Activated CD8-positive, alpha-beta memory T cell treated with anti-CD3 and anti-CD28 coated beads for 36 hours (primary cell): ENCODE measurements at regions not wholly inside any gene's neighbourhood (a gene's known extent, or its start where the extent isn't known, plus 50 kb on each side); places are given as distances from the start of the nearest gene placed in this dataset.
"Not testable (repeated sequence)": the region's sequence is repeated elsewhere in the genome, so short reads cannot be mapped to it uniquely, and the experiment has no call there.

ENCODE experiments used
- CTCF ChIA-PET: fragments of 350-600 bp; sonication (Branson Sonifier 250); formaldehyde crosslinking; loops from one replicate; lab custom pipeline; 2021; ENCODE audit warnings: antibody characterized with exemption; lab: Charles Lee
- POLR2A ChIA-PET: fragments of 350-600 bp; sonication (Branson Sonifier 250); formaldehyde crosslinking; loops from one replicate; lab custom pipeline; 2021; ENCODE audit warnings: antibody characterized with exemption; lab: Charles Lee

- CTCF ChIA-PET, POLR2A ChIA-PET: not testable (repeated sequence)
These were observed 827.6 kb downstream of the PLOD2 start for GRCh38 chr3:145333427-145333826.

GRCh38 chr3:145333931-145334330 lies 827.1 kb downstream of the PLOD2 start:
- CTCF ChIA-PET = no interaction called here
- POLR2A ChIA-PET = no interaction called here

GRCh38 chr3:145355206-145355605 lies 805.8 kb downstream of the PLOD2 start:
- POLR2A ChIA-PET = no interaction called here
- CTCF ChIA-PET = no interaction called here

- POLR2A ChIA-PET = no interaction called here
- CTCF ChIA-PET = no interaction called here
These were observed 803.5 kb downstream of the PLOD2 start for GRCh38 chr3:145357453-145357852.

GRCh38 chr3:145359040-145359439 lies 801.9 kb downstream of the PLOD2 start:
- ChIA-PET CTCF (no interaction called here), POLR2A (no interaction called here)

- POLR2A ChIA-PET = no interaction called here
- CTCF ChIA-PET = no interaction called here
These were observed 792.2 kb downstream of the PLOD2 start for GRCh38 chr3:145368748-145369147.

- ChIA-PET CTCF (no interaction called here), POLR2A (no interaction called here)
These were observed 790.1 kb downstream of the PLOD2 start for GRCh38 chr3:145370870-145371269.

- ChIA-PET POLR2A (no interaction called here), CTCF (no interaction called here)
These were observed 783.7 kb downstream of the PLOD2 start for GRCh38 chr3:145377301-145377700.

GRCh38 chr3:145383416-145383815 lies 777.6 kb downstream of the PLOD2 start:
- CTCF ChIA-PET = no interaction called here
- POLR2A ChIA-PET = no interaction called here

GRCh38 chr3:145384307-145384706 lies 776.7 kb downstream of the PLOD2 start:
- ChIA-PET POLR2A (no interaction called here), CTCF (no interaction called here)

GRCh38 chr3:145387211-145387610 lies 773.8 kb downstream of the PLOD2 start:
- ChIA-PET CTCF (no interaction called here), POLR2A (no interaction called here)

- ChIA-PET POLR2A (no interaction called here), CTCF (no interaction called here)
These were observed 765.6 kb downstream of the PLOD2 start for GRCh38 chr3:145395421-145395820.

GRCh38 chr3:145411605-145412004 lies 749.4 kb downstream of the PLOD2 start:
- ChIA-PET CTCF (no interaction called here), POLR2A (no interaction called here)

- POLR2A ChIA-PET = no interaction called here
- CTCF ChIA-PET = no interaction called here
These were observed 743.3 kb downstream of the PLOD2 start for GRCh38 chr3:145417678-145418077.

- POLR2A ChIA-PET = no interaction called here
- CTCF ChIA-PET = no interaction called here
These were observed 738.4 kb downstream of the PLOD2 start for GRCh38 chr3:145422556-145422955.

- CTCF ChIA-PET = no interaction called here
- POLR2A ChIA-PET = no interaction called here
These were observed 733.6 kb downstream of the PLOD2 start for GRCh38 chr3:145427355-145427754.

GRCh38 chr3:145429546-145429945 lies 731.4 kb downstream of the PLOD2 start:
- ChIA-PET CTCF (no interaction called here), POLR2A (no interaction called here)

- CTCF ChIA-PET = no interaction called here
- POLR2A ChIA-PET = no interaction called here
These were observed 712.5 kb downstream of the PLOD2 start for GRCh38 chr3:145448436-145448835.

- POLR2A ChIA-PET = no interaction called here
- CTCF ChIA-PET = no interaction called here
These were observed 710.8 kb downstream of the PLOD2 start for GRCh38 chr3:145450018-145450682.

- ChIA-PET POLR2A (no interaction called here), CTCF (no interaction called here)
These were observed 703.0 kb downstream of the PLOD2 start for GRCh38 chr3:145457825-145458552.

GRCh38 chr3:145459681-145460080 lies 701.3 kb downstream of the PLOD2 start:
- CTCF ChIA-PET, POLR2A ChIA-PET: not testable (repeated sequence)
